Endothelial cell of umbilical vein (primary cell): ENCODE measurements at regions not wholly inside any gene's neighbourhood (a gene's known extent, or its start where the extent isn't known, plus 50 kb on each side); places are given as distances from the start of the nearest gene placed in this dataset.
A peak's percentile ranks its signal among the peaks of the same experiment; 100 is the strongest.

Experiments
- BruUV-seq: library from RNA; stranded (reverse); fragments of 400-500 nt; replicated peaks from 2 replicates; lab custom pipeline; 2021; lab: Mats Ljungman, UMichigan
- CTCF ChIA-PET: fragments of 300-600, 350-600 bp; sonication (Branson Sonifier 250); formaldehyde crosslinking; loops from one replicate; lab custom pipeline; 2021; ENCODE audit warnings: antibody characterized with exemption, inconsistent platforms; lab: Charles Lee
- POLR2A ChIA-PET: fragments of 300-600, 350-600 bp; sonication (Branson Sonifier 250); formaldehyde crosslinking; loops from one replicate; lab custom pipeline; 2021; ENCODE audit warnings: antibody characterized with exemption, inconsistent platforms; lab: Charles Lee
- DNase-seq: peaks from one replicate; pipeline ENCODE4 v3.0.0-alpha.2; 2011; ENCODE audit warnings: low read depth, low spot score
- FAIRE-seq: peaks from 2 replicates; lab custom pipeline; 2011; peaks lifted over from hg19 to GRCh38; lab: Jason Lieb, UNC
- H2AFZ ChIP-seq: 2 replicates; pipeline ENCODE4 v1.6.0; 2012; ENCODE audit warnings: low read depth, low read length, control low read depth, inconsistent platforms
- H3K27ac ChIP-seq: 2 replicates; pipeline ENCODE4 v1.5.1; 2011; ENCODE audit warnings: low read depth, mild to moderate bottlenecking, control low read depth, low read length, moderate library complexity; ENCODE audit not compliant: insufficient read depth
- H3K27me3 ChIP-seq, 2 experiments: 2 replicates each; pipeline versions ENCODE4 v1.6.0 to v1.6.1; 2011; ENCODE audit warnings: low read length in 2 of 2, mixed read lengths in 1 of 2; ENCODE audit not compliant: control insufficient read depth in 2 of 2, insufficient read depth in 2 of 2
- H3K36me3 ChIP-seq, 2 experiments: 2 replicates in 1 of 2; 3 replicates in 1 of 2; pipeline ENCODE4 v1.5.1; 2011; ENCODE audit warnings: low read length in 2 of 2, mild to moderate bottlenecking in 1 of 2, moderate library complexity in 1 of 2; ENCODE audit not compliant: control insufficient read depth in 2 of 2, insufficient read depth in 2 of 2; ENCODE audit errors: extremely low read depth in 1 of 2
- H3K4me1 ChIP-seq: 3 replicates; pipeline ENCODE4 v1.5.1; 2011; ENCODE audit warnings: mild to moderate bottlenecking, low read length; ENCODE audit not compliant: control insufficient read depth, insufficient read depth; ENCODE audit errors: extremely low read depth
- H3K4me2 ChIP-seq: 2 replicates; pipeline ENCODE4 v1.6.1; 2011; ENCODE audit warnings: low read length, control low read depth, mixed read lengths; ENCODE audit not compliant: insufficient read depth
- H3K4me3 ChIP-seq, 3 experiments: fragments of 200-600 bp in 1 of 3; sonication (generic), shearing (Covaris generic) in 1 of 3; replicated peaks in 1 of 3; 2 replicates each; pipeline ENCODE4 v1.5.1; 2011 to 2016; ENCODE audit warnings: control low read depth in 3 of 3, low read length in 3 of 3, mild to moderate bottlenecking in 2 of 3, inconsistent platforms in 1 of 3, low read depth in 1 of 3, moderate library complexity in 1 of 3; ENCODE audit not compliant: insufficient read depth in 1 of 3
- H3K79me2 ChIP-seq: 2 replicates; pipeline ENCODE4 v1.6.0; 2012; ENCODE audit warnings: low read length, inconsistent platforms; ENCODE audit not compliant: control insufficient read depth, insufficient read depth
- H3K9ac ChIP-seq: replicated peaks from 2 replicates; pipeline ENCODE3; 2011; ENCODE audit warnings: low read length, control low read depth; ENCODE audit not compliant: insufficient read depth; ENCODE audit errors: extremely low read depth
- H3K9me1 ChIP-seq: replicated peaks from 3 replicates; pipeline ENCODE4 v1.6.0; 2011; ENCODE audit warnings: mild to moderate bottlenecking, low read length; ENCODE audit not compliant: control insufficient read depth, insufficient read depth; ENCODE audit errors: extremely low read depth
- H3K9me3 ChIP-seq: replicated peaks from 2 replicates; pipeline ENCODE4 v1.5.1; 2012; ENCODE audit warnings: low read length, inconsistent platforms; ENCODE audit not compliant: control insufficient read depth, insufficient read depth
- H4K20me1 ChIP-seq: replicated peaks from 2 replicates; pipeline ENCODE3; 2011; ENCODE audit warnings: mild to moderate bottlenecking, low read length; ENCODE audit not compliant: control insufficient read depth, insufficient read depth; ENCODE audit errors: extremely low read depth
- JUN ChIP-seq: IDR thresholded peaks from 2 replicates; pipeline ENCODE4 v1.6.1; 2011; ENCODE audit warnings: borderline replicate concordance, low read depth; ENCODE audit not compliant: insufficient read length, insufficient read depth
- MYC ChIP-seq: IDR thresholded peaks from one replicate; pipeline ENCODE4 v1.6.1; 2011; ENCODE audit warnings: mild to moderate bottlenecking, low read depth, low read length
- dilution Hi-C: fragments of 300-500 bp; cut with MboI; formaldehyde crosslinking; loops from one replicate; pipeline ENCODE4 v1.15.0; 2019; ENCODE audit warnings: low sequenced_read_pairs; ENCODE audit not compliant: extremely low pct_ligation_motif_present
- intact Hi-C: fragments of 100-400 bp; cut with micrococcal nuclease; formaldehyde crosslinking; loops from one replicate; pipeline ENCODE4 v1.10.0; 2022
- TF ChIP-seq, protein P1 (sequence below): IDR thresholded peaks from 2 replicates; pipeline ENCODE4 v1.6.1; 2011; ENCODE audit not compliant: insufficient read depth, insufficient read length
- TF ChIP-seq, protein P2 (sequence below), 2 donors: IDR thresholded peaks; 1 replicate in 1 of 2; 2 replicates in 1 of 2; pipeline ENCODE4 v1.5.1; 2011; ENCODE audit warnings: low read length in 2 of 2, mild to moderate bottlenecking in 2 of 2, moderate library complexity in 2 of 2, control low read depth in 1 of 2, inconsistent platforms in 1 of 2, low read depth in 1 of 2; ENCODE audit not compliant: insufficient read depth in 1 of 2; ENCODE audit errors: extremely low read depth in 1 of 2

DNA sequence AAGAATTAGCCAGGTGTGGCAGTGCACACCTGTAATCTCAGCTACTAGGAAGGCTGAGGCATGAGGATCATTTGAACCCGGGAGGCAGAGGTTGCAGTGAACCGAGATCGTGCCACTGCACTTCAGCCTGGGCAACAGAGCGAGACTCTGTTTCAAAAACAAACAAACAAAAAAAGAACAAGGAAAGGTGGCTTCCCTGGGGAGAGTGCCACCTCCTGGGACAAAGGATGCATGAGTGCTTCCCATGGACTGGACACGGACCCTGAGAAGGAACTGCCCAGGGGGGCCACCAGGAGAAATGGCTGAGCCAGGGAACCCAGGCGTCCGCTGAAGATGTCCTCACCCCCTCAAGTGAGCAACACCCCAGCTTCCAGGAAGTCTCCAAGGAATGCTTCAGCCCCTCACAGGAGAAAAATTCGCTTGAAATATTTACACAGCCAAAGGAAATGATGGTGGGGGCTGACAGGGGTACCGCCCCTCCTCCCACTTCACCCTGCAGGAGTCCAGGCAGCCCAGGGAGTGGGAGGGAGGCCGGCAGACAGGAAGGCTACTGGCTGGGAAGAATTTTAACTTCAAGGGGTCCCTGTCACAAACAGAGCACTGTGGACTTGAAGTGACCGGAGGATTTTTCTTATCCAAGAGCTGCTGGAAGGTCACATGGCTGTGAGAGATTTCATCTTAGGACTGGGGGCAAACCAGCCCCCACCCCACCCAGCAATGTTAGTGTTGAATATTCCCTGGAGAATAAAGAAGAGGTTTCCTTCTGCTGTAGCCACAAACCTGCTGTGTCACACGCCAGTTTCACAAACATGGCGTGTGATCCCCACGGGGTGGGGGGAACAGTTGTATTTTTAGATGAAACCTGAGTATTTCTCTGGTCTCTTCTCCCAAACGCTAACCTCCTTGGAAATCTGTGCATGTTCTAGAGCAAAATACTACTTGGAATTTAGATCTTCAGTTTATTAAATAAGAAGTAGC, 90.8 kb upstream of the SLC25A33 start:
- TF ChIP-seq MYC (no peak), JUN (no peak)
- TF ChIP-seq, protein P1, sequence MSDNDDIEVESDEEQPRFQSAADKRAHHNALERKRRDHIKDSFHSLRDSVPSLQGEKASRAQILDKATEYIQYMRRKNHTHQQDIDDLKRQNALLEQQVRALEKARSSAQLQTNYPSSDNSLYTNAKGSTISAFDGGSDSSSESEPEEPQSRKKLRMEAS: no peak
- TF ChIP-seq, protein P2, sequence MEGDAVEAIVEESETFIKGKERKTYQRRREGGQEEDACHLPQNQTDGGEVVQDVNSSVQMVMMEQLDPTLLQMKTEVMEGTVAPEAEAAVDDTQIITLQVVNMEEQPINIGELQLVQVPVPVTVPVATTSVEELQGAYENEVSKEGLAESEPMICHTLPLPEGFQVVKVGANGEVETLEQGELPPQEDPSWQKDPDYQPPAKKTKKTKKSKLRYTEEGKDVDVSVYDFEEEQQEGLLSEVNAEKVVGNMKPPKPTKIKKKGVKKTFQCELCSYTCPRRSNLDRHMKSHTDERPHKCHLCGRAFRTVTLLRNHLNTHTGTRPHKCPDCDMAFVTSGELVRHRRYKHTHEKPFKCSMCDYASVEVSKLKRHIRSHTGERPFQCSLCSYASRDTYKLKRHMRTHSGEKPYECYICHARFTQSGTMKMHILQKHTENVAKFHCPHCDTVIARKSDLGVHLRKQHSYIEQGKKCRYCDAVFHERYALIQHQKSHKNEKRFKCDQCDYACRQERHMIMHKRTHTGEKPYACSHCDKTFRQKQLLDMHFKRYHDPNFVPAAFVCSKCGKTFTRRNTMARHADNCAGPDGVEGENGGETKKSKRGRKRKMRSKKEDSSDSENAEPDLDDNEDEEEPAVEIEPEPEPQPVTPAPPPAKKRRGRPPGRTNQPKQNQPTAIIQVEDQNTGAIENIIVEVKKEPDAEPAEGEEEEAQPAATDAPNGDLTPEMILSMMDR (IDR thresholded peaks at IDR 0.05; ENCODE audit: extremely low read depth in 1 of 2, insufficient read depth in 1 of 2, low read depth in 1 of 2, low read length in 2 of 2): peak; percentile 6 to 26
- no peak overlapping the region for H3K4me2 ChIP-seq
- peaks cover 4% of the 10 kb centered on the region for H3K4me1 ChIP-seq
- no TSS peak for BruUV-seq
- dilution Hi-C loops: no loop called here
- no peak overlapping the region for H3K4me3 ChIP-seq
- POLR2A ChIA-PET: no interaction called here
- no peaks in the 10 kb centered on the region for H3K36me3 ChIP-seq
- no peaks in the 10 kb centered on the region for H3K79me2 ChIP-seq
- no peaks in the 10 kb centered on the region for H3K9me3 ChIP-seq
- no peaks in the 10 kb centered on the region for H3K27me3 ChIP-seq
- intact Hi-C loops: no loop called here
- no peaks in the 10 kb centered on the region for H3K9me1 ChIP-seq
- FAIRE-seq (no peak), DNase-seq (peak; percentile 36)
- H2AFZ ChIP-seq: no peak overlapping the region
- H3K9ac ChIP-seq: no peak overlapping the region
- no peaks in the 10 kb centered on the region for H4K20me1 ChIP-seq
- CTCF ChIA-PET: interaction anchor here (0.9 to 4.8 kb wide), 4 partner anchors 9 to 181 kb away, joined by 3 to 35 read pairs (median 4); no protein-coding TSS in a partner anchor
- H3K27ac ChIP-seq: no peak overlapping the region
